CMK (cell line): ENCODE measurements at regions not wholly inside any gene's neighbourhood (a gene's known extent, or its start where the extent isn't known, plus 50 kb on each side); places are given as distances from the start of the nearest gene placed in this dataset.

Source experiments
- DNase-seq: peaks from one replicate; pipeline ENCODE4 v3.0.0-alpha.2; 2010; ENCODE audit warnings: low read depth

DNA sequence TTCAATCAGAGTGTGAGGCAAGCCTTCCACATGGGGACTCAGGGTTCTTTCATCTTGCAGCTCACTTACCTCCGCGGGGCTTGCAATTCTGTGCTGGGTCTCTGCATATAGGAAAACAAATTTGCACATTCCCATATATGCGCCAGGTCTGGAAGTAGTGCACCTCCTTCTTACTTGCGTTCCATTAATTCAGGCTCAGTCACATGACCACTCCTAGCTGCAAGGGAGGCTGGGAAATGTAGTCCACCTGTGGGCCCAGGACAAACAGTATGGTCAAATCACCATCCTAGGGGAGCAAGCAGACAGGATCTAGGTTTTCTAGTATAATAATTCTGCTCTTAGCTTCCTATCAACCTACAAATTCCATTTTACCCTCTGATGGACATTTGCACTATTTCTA lies 160.4 kb downstream of the AACS start:
- no peak for DNase-seq

DNA sequence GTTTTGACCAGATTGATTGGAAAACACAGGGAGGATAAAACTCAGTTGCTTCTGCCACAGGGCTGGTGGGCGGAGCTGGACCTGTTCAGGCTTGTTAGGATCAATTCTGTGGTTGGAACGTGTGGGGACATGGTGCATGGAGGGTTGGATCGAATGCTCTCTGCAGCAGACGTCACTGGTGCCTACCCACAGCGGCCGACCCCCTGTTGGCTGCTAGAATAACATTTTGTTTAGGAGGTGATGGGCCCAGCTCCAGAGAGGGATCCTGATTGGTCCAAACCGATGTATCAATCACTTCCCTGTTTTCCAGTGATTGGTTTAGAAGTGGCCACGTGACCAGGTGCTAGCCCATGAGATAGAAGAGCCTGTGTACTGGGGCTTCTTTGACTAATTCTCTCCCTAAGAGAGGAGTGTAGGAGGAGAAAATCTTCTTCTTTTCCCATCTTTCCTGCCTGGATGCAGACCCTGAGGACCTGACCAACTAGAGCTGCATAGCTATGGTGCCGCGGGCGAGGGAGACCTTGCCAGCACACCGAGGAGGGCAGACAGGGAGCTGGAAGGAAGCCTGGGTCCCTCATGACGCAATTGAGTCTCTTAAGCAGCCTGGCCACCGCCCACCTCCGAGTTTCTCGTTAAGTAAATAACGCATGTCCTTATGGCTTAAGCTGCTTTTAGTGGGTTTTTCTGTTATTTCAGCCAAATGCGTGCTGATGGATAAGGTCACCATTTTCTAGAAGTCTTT lies 163.5 kb downstream of the AACS start:
- DNase-seq, result no peak

DNA sequence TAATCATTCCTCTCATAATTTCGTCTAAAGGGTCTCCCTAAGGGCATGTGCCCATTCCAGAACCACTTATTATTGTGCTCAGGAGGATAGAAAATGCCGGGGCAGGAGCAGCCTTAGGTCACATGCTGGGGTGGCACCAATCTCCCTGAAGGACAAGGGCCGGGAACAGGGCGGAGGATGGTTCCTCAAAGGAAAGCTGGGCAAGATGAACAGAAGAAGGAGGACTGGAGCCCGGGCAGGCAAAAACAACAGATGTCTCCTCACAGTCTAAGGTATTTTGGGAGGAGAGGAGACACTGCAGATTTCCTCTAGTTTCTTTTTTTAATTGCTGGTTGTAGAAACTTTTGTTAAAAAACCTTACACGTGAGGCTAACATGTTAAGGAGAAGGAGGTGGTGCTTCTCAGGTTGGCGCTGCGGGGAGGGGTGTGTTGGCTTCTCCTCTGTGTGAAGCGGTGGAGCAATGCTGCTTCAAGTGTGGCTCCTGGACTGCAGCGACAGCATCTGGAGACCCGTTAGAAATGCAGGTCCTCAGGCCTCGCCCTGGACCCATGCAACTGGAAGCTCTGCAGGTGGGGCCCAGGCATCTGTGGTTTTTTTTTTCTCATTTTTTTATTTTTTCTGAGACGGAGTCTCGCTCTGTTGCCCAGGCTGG lies 164.8 kb downstream of the AACS start:
- DNase-seq, result no peak

DNA sequence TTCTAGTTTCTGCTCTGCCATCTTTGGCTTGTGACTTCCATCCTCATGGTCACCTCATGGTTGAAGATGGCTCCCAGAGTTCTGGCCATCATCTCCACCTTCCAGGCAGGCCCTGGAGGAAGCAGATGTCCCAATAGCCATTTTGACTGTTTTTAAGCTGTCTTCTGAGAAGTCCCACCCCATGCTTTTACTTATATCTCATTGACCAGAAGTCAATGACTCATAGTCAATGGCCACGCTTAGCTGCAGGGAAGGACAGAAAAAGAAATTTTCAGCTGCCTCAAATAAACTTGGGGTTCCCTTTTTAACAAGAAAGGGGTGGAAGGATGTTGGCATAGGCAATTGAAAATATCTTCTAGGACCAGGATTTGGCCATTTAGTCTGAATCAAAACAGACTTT lies 168.1 kb downstream of the AACS start:
- DNase-seq, result no peak

DNA sequence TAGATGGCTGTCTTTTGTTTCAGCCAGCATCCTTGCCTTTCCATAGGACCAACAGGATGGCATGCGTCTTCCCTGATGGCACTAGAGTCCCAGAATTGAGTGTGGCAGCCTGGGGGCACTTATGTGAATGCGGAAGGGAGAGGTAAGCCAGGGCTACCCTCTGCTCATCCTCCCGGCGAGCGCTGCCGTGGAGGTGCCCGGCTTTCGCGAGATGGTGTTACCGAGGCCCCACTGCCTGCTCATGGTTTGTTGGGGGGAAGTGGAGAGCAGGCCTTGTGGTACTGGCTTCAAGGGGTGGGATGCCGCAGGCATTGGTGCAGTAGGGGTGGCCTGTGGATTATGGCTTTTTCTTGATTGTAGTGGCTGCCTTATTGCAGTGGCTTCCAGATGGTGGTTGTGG lies 174.3 kb downstream of the AACS start:
- no peak for DNase-seq

DNA sequence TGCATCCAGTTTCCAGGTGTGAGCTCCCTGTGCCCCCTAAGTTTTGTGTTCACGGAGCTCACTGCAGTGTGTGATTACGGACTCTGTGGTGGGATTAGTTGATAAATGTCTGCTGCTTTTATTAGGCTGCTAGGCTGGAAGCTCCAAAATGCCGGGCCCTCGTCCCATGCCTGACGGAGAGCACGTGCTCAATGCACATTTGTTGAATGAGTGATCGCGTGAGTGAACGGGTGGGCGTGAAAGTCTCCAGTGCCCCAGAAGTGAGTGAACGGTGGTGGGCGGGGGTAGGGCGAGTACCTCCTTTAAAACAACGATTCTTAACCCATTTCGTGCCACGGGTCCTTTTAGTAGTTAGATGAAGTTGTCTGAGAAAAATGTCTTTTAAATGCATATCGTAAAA lies 175.5 kb downstream of the AACS start:
- DNase-seq, result no peak

DNA sequence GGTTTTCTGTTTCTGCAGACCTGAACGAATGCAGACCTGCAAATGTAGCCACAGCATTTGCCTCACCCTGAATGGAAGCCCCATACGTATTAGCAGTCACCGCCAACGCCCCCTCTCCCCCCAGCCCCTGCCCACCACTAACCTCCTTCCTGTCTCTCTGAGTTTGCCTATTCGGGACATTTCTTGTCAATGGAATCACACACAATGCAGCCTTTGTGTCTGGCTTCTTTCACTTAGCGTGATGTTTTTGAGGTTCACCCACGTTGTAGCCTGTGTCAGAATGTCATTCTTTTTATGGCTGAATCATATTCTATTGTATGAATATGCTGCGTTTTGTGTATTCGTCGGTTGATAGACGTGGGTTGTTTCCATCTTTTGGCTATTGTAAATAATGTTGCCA lies 178.6 kb downstream of the AACS start:
- no peak for DNase-seq

DNA sequence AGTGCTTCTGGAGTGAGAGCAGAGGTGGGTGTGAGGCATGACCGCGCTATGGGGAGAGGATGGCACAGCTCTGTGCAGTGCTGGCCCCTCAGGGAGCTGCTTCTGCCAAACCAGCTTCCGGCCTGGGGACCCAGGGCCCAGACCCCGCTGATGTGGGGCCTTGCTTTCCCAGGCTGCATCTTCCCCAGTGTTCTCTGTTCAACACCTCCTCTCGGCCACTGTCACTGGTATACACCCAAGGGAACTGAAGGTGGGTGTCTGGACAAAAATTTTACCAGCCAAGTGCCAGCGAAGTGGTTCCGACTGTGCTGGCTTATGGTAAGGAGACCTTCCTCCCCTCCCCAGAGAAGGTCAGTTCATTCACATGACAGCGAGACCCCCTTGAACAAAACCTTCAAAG lies 179.1 kb downstream of the AACS start:
- no peak for DNase-seq

DNA sequence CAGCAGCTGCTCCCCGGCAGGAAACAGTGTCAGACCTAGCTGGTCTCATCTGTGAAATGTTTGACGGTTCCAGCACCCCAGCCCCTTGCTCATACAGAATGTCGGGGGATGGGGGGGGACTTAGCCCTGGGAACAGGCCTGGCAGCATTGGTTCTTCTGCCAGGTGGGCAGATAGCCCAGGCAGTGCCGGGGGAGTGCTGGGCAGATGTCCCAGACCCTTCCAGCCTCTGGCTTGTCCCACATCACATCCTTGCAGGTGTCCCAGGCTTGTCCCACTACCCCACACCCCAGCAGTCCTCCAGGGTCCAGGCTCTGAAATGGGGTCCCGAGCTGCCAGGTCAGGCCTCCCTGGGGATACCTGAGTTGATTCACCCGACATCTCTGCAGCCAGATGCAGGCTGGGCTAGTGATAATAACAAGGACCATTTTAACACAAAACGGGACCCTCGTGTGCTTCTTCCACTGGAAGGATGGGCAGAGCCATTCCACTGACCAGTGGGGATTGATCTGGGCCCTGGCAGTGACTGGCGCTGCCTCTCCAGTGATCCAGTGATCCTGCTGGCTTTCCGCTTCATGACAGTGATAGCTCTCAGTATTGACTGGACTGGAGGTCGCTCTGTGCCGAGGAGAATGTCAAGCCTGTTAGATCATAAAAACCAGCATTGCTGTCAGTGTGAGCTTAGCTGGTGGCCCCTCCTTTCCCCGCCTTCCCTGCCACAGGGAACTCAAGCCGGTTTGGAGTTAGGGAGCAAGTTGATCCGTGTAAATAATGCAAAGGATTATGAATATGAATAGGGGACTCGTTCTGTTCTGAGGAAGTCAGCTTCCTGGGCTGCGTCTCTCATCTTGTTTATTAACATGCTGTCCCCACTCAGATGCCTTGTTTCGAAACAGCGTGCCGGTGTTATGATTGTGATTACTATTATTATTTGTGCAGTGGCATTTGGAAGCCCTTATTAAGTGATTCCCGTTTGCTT lies 180.6 kb downstream of the AACS start:
- DNase-seq, result no peak

DNA sequence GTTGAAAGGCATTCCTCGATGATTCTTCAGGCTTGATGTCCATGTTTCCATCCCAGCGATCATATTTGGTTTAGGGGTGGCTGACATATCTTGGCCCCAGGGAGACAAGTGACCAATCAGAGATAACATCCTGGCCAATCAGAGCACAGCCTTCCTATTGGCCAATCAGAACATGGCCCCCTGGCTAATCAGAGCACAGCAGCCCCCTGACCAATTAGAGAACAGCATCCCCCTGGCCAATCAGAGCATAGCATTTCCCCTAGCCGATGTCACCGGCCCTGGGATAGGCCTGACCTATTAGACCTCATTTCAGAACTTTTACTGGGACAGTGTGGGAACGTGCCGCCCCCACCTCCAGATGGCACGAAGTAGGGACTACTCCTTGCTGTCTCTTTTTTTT lies 182.2 kb downstream of the AACS start:
- no peak for DNase-seq

DNA sequence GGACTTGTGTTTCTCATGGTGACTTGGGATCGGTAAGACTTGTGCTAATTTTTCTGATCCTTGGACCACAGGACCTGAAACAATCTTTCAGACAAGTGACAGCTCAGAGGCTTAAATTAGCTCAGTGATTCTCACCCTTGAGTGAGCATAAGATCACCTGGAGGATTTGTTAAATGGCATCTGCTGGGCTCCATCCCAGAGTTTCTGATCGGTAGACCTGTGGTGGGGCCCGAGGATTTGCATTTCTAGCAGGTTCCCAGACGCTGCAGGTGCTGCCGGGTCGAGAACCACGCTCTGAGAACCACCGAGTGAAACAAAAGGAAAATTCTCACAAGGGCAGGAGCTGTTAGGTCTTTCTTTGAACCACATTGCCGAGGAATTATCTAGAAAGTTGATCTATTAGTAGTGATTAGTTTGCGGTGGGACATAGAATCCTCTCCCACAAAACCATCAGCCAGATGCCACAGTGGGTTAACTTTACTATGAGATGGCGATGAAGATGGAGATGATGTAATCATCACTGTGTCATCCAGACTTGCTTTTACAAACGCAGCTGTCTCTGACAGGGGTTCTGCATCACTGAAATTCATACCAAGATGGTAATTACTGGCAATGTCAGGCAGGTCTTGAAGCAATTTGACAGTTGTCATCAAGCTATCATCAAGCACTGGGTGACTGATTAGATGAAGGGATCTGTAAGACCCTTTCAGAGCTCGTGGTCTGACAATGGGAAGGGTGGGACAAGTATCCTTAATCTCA lies 184.0 kb downstream of the AACS start:
- no peak for DNase-seq

DNA sequence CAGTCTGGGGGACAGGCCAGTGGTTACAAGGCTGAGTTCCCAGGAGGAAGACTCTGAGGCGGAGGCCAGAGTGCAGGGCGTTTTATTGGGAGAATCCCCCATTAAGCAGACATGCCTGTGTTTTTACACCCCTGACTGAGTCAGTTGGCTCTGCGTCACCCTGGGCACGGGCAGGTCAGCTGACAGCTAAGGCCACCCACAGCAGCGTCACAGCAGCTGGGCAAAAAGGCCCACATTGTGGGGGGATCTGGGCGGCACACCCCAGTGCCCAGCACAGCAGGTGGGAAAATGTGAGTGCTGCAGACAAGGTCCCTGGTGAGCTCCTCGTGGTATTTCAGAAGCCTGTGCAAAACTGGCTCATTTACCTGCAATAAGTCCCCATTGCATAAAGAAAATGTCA lies 184.7 kb downstream of the AACS start:
- DNase-seq, result no peak

DNA sequence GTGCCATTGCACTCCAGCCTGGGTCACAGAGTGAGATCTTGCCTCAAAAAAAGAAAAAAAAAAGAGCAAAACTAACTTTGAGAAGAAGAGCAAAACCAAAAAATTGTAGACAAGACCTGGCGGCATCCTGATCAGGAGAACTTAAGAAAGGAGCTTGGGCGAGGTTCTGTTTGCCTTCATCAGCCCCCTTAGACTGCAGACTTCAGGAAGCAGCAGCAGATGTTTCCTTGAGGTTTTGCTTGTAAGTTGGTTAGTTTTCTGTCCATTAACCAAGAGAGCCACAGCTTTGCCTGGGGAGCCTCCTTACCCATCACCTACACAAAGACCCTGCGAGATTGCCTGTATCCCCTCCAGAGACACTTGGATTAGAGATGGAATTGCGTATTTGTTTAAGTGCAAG lies 189.0 kb downstream of the AACS start:
- DNase-seq, result no peak

DNA sequence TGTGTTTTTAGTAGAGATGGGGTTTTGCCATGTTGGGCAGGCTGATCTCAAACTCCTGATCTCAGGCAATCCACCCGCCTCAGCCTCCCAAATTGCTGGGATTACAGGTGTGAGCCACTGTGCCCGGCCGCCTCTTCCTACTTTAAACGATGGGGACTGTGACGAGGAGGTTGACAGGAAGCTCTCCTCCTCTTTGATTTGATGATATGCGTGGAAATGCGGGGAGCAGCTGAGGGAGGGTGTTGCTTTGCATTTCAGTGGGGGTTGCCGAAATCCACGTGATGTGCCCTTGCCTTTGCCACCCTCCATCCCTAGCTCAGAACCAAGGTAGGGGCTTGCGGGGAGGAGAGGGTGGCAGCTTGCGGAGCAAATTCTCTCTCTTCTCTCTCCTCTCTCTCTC lies 189.6 kb downstream of the AACS start:
- no peak for DNase-seq

DNA sequence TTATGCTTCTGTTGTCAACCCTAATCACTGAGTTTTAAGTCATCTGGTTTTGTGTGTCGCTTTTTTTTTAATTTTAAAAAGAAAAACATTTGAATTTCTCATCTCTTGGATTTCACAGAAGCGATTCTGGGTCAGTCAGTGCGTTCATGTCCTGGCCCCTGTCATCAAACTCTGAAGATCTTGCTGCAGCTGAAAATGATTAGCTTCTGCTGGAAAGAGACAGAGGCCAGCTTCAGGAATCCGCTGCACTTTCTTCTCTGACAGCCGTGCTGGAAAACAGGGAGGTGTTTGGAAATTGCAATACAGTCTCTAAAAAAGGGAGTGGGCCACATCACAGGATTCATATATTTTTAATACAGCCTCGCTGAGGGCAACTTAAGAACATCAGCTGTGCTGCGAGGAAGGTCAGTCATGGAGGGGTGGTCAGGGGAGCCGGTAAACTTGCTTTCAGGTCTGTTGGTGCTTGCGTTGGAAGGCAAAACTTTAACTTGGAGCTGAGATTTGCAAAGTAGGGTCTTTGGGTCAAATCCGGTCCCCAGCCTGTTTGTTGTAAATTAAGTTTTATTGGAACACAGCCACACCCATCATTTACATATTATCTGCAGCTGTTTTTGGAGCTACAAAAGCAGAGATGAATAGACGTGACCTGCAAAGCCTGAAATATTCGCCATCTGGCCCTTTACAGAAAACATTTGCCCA lies 190.8 kb downstream of the AACS start:
- no peak for DNase-seq

DNA sequence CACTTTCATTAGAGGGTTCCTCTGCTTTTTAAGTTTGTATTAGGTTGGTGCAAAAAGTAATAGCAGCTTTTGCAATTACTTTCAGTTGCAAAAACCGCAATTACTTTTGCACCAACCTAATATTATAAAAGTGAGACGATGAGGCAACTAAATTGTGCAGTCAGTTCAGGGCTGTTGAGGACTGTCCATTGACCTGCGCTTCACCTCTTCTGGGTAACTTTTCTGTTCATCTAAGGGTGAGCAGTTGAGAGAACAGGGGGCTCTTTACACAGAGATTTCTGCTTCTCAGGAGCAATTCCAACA lies 191.3 kb downstream of the AACS start:
- no peak for DNase-seq

DNA sequence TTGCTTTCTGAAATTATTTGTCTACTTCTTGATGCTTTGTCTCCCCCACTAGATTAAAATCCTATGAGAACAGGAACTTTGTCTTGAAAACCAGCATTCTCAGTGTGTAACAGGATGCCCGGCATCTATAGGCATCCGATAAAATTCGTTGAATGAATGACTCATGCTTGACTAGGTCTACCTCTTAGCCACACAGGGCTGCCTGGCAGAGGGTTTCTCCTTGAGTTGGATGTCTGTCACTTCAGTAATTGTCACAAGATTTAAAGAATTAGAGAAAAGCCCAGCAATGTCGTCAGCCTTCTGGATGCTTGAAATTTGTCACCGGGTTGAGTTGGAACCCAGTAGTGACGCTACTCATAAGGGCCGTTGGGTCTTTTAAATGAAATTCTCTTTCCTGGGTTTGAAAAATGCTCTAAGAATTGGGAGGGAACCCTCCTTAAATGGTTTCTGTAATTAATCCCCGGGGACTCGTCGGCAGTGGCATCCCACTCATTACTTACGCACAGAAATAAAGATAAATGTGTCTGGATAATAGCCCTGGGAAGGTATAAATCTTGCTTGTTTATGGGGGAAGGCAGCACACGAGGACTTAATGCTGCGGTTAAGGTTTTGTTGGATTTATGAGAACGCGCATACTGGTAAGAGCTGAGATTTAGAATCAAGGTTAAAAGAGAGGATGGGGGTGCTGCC lies 194.1 kb downstream of the AACS start:
- DNase-seq, result no peak

DNA sequence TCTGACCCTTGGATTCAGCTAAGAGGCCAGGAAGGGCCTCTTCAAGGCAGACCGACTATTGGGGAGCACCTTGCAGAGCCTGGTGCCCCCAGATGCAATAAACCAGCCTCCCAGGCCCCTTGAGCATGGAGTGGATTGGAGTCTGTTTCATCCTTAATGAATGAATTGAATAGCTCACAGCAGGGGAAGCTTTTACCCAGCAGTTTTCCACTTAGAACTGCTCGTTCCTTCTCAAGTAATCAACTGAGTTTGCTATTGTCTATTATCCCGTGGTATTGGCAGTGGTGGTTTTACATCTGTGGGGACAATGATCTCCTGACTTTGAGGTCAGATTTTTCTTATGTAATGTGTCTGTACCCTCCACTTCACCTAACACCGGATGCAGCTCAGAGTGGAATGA lies 197.6 kb downstream of the AACS start:
- no peak for DNase-seq

DNA sequence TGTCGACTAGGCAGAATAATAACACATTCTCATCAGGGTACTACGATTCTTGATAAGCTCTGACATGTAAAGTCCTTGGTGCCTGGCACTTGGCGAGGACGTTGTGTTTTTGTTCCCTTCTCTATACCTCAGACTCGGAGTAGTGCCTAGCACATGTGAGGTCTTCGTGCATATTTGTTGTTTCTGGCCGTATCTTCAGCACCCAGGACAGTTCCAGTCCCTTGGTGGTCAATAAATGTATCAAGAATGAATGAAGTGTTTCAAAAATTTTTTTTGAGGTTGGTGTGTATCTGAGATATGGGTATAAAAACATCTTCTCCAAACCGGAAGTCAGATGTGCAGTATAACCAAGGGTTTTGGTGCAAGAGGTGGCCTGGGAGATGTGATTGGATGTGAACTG lies 198.2 kb downstream of the AACS start:
- no peak for DNase-seq

DNA sequence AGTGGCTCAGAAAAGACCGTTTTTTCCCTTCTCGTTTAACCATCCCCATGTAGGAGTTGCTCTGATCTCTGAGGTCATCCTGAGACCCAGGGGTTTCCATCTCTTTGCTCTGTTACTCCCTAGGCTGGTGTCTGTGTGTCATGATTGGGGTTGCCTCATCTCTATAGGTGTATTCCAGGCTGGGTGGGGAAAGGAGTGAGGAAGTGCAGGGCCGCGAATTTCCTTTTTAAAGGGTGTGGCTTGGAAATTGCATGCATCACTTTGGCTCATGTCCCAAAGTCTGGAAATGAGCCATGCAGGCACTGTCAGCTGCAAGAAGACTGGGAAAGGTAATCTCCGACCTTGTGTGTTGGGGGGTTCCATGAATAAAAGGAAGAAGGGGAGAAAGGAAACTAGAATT lies 201.9 kb downstream of the AACS start:
- DNase-seq, result no peak

DNA sequence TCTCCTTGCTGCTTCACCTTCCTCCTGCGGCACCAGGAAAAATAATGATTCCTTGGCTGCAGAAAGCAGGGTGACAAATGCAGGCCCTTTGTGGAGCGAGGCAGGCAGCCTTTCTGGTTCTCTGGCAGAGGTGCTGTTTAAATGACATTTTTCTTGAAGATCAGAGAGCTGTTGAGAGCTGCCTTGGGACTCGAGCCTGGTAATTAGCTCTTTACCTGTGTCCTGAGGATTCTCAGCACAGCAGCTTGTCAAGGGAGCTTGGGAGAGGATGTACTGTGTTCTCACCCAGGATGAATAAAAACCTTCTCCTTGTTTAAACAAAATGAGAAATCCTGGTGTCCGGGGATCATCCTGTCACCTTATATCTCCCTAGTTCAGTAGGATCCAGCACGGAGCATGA lies 204.0 kb downstream of the AACS start:
- DNase-seq, result no peak
